Karpas-422 (cell line): ENCODE measurements at regions not wholly inside any gene's neighbourhood (a gene's known extent, or its start where the extent isn't known, plus 50 kb on each side); places are given as distances from the start of the nearest gene placed in this dataset.

ENCODE experiments used
- DNase-seq: peaks from one replicate; pipeline ENCODE4 v3.0.0-alpha.2; 2015
- H2AFZ ChIP-seq: fragments of 200-600 bp; sonication (generic); 2 replicates; pipeline ENCODE4 v1.6.1; 2014; ENCODE audit warnings: antibody characterized with exemption, low read length, mixed read lengths
- H3K27ac ChIP-seq: fragments of 200-600 bp; sonication (generic); 2 replicates; pipeline ENCODE4 v1.5.1; 2014; ENCODE audit warnings: mild to moderate bottlenecking, low read length, moderate library complexity
- H3K27me3 ChIP-seq: fragments of 200-600 bp; sonication (generic); 2 replicates; pipeline ENCODE4 v1.6.1; 2014; ENCODE audit warnings: low read length, mixed read lengths
- H3K36me3 ChIP-seq: fragments of 200-600 bp; sonication (generic); 2 replicates; pipeline ENCODE4 v1.6.1; 2014; ENCODE audit warnings: low read length, mixed read lengths; ENCODE audit not compliant: insufficient read depth
- H3K4me1 ChIP-seq: fragments of 200-600 bp; sonication (generic); 2 replicates; pipeline ENCODE4 v1.6.1; 2014; ENCODE audit warnings: mild to moderate bottlenecking, low read length, mixed read lengths
- H3K4me2 ChIP-seq: fragments of 200-600 bp; sonication (generic); 2 replicates; pipeline ENCODE4 v1.6.1; 2014; ENCODE audit warnings: low read length, low read depth, mild to moderate bottlenecking; ENCODE audit not compliant: poor library complexity, severe bottlenecking
- H3K4me3 ChIP-seq: fragments of 200-600 bp; sonication (generic); 2 replicates; pipeline ENCODE4 v1.5.1; 2014; ENCODE audit warnings: mild to moderate bottlenecking, antibody characterized with exemption, low read length, mixed read lengths
- H3K79me2 ChIP-seq: fragments of 200-600 bp; sonication (generic); 2 replicates; pipeline ENCODE4 v1.6.1; 2014; ENCODE audit warnings: mild to moderate bottlenecking, low read length, mixed read lengths
- H3K9ac ChIP-seq: fragments of 200-600 bp; sonication (generic); 2 replicates; pipeline ENCODE4 v1.6.0; 2014; ENCODE audit warnings: low read length
- H3K9me2 ChIP-seq: fragments of 200-600 bp; sonication (generic), shearing (Covaris generic); replicated peaks from 2 replicates; pipeline ENCODE4 v1.6.0; 2014; ENCODE audit warnings: mild to moderate bottlenecking, low read length, moderate library complexity; ENCODE audit not compliant: insufficient read depth
- H3K9me3 ChIP-seq: fragments of 300-700, 200-600 bp; sonication (generic); 2 replicates; pipeline ENCODE4 v1.6.1; 2014; ENCODE audit warnings: low read length, mixed read lengths
- H4K20me1 ChIP-seq: fragments of 200-600 bp; sonication (generic); 2 replicates; pipeline ENCODE4 v1.6.1; 2014; ENCODE audit warnings: mild to moderate bottlenecking, antibody characterized with exemption, low read length, low read depth; ENCODE audit not compliant: insufficient read depth

- peaks cover 11% of the 10 kb centered on the region for H3K4me1 ChIP-seq
- H4K20me1 ChIP-seq, result no peaks in the 10 kb centered on the region
- H2AFZ ChIP-seq, result no peak overlapping the region
- no peaks in the 10 kb centered on the region for H3K36me3 ChIP-seq
- H3K9ac ChIP-seq, result no peak overlapping the region
- H3K4me2 ChIP-seq, result no peak overlapping the region
- H3K27me3 ChIP-seq, result no peaks in the 10 kb centered on the region
- H3K27ac ChIP-seq, result no peak overlapping the region
- H3K9me2 ChIP-seq, result no peaks in the 10 kb centered on the region
- DNase-seq, result no peak
- no peaks in the 10 kb centered on the region for H3K9me3 ChIP-seq
- no peak overlapping the region for H3K4me3 ChIP-seq
- H3K79me2 ChIP-seq, result no peaks in the 10 kb centered on the region
Measured at GRCh38 chr11:126140201-126140925, 71.1 kb downstream of the RPUSD4 start.

GRCh38 chr11:126139111-126140091 lies 72.0 kb downstream of the RPUSD4 start:
- Histone ChIP-seq H2AFZ (no peak overlapping the region), H3K4me2 (no peak overlapping the region)

GRCh38 chr11:126138636-126139035 lies 72.8 kb downstream of the RPUSD4 start:
- Histone ChIP-seq H3K4me1 (peaks cover 11% of the 10 kb centered on the region), H3K27me3 (no peaks in the 10 kb centered on the region), H3K4me3 (no peak overlapping the region), H3K9me3 (no peaks in the 10 kb centered on the region), H3K9me2 (no peaks in the 10 kb centered on the region), H3K4me2 (no peak overlapping the region), H2AFZ (no peak overlapping the region), H3K9ac (no peak overlapping the region), H3K27ac (no peak overlapping the region), H3K36me3 (no peaks in the 10 kb centered on the region), H4K20me1 (no peaks in the 10 kb centered on the region), H3K79me2 (no peaks in the 10 kb centered on the region)
- no peak for DNase-seq

More at GRCh38 chr11:126139111-126140091, 72.0 kb downstream of the RPUSD4 start:
- Histone ChIP-seq H3K27me3 (no peaks in the 10 kb centered on the region), H3K79me2 (no peaks in the 10 kb centered on the region), H4K20me1 (no peaks in the 10 kb centered on the region), H3K27ac (no peak overlapping the region), H3K4me1 (peaks cover 11% of the 10 kb centered on the region), H3K36me3 (no peaks in the 10 kb centered on the region), H3K4me3 (no peak overlapping the region), H3K9me3 (no peaks in the 10 kb centered on the region), H3K9ac (no peak overlapping the region), H3K9me2 (no peaks in the 10 kb centered on the region)
- no peak for DNase-seq

GRCh38 chr11:126137136-126137535 lies 74.3 kb downstream of the RPUSD4 start:
- no peaks in the 10 kb centered on the region for H4K20me1 ChIP-seq

GRCh38 chr11:126136507-126136906 lies 73.8 kb upstream of the CDON start:
- Histone ChIP-seq H3K27me3 (no peaks in the 10 kb centered on the region), H4K20me1 (no peaks in the 10 kb centered on the region), H3K9me3 (no peaks in the 10 kb centered on the region), H2AFZ (no peak overlapping the region), H3K36me3 (no peaks in the 10 kb centered on the region), H3K4me3 (no peak overlapping the region), H3K9ac (no peak overlapping the region), H3K79me2 (no peaks in the 10 kb centered on the region), H3K4me1 (peaks cover 11% of the 10 kb centered on the region), H3K4me2 (no peak overlapping the region), H3K9me2 (no peaks in the 10 kb centered on the region), H3K27ac (no peak overlapping the region)
- no peak for DNase-seq

More at GRCh38 chr11:126137136-126137535, 74.3 kb downstream of the RPUSD4 start:
- H3K4me1 ChIP-seq, result peaks cover 11% of the 10 kb centered on the region
- H3K9me2 ChIP-seq, result no peaks in the 10 kb centered on the region
- no peak overlapping the region for H3K4me2 ChIP-seq
- H3K9ac ChIP-seq, result no peak overlapping the region
- no peaks in the 10 kb centered on the region for H3K9me3 ChIP-seq
- no peaks in the 10 kb centered on the region for H3K36me3 ChIP-seq
- H3K79me2 ChIP-seq, result no peaks in the 10 kb centered on the region
- H3K27me3 ChIP-seq, result no peaks in the 10 kb centered on the region
- H2AFZ ChIP-seq, result no peak overlapping the region
- H3K27ac ChIP-seq, result no peak overlapping the region
- no peak for DNase-seq
- no peak overlapping the region for H3K4me3 ChIP-seq

GRCh38 chr11:126135235-126136176 lies 72.8 kb upstream of the CDON start:
- H3K4me1 ChIP-seq, result peaks cover 11% of the 10 kb centered on the region
- H3K4me2 ChIP-seq, result no peak overlapping the region
- no peak overlapping the region for H3K27ac ChIP-seq
- no peak for DNase-seq
- H3K9ac ChIP-seq, result no peak overlapping the region
- H3K9me2 ChIP-seq, result no peaks in the 10 kb centered on the region
- no peaks in the 10 kb centered on the region for H4K20me1 ChIP-seq
- H3K36me3 ChIP-seq, result no peaks in the 10 kb centered on the region
- H3K27me3 ChIP-seq, result no peaks in the 10 kb centered on the region
- no peak overlapping the region for H2AFZ ChIP-seq
- H3K79me2 ChIP-seq, result no peaks in the 10 kb centered on the region
- H3K4me3 ChIP-seq, result no peak overlapping the region
- H3K9me3 ChIP-seq, result no peaks in the 10 kb centered on the region

GRCh38 chr11:126134461-126135155 lies 71.9 kb upstream of the CDON start:
- Histone ChIP-seq H3K4me3 (no peak overlapping the region), H2AFZ (no peak overlapping the region), H3K36me3 (no peaks in the 10 kb centered on the region), H3K79me2 (no peaks in the 10 kb centered on the region), H3K9ac (no peak overlapping the region), H4K20me1 (no peaks in the 10 kb centered on the region), H3K4me1 (peaks cover 5% of the 10 kb centered on the region), H3K4me2 (no peak overlapping the region), H3K9me2 (no peaks in the 10 kb centered on the region), H3K27me3 (no peaks in the 10 kb centered on the region), H3K27ac (no peak overlapping the region), H3K9me3 (no peaks in the 10 kb centered on the region)
- DNase-seq, result no peak
